H9 (cell line): ENCODE measurements at regions not wholly inside any gene's neighbourhood (a gene's known extent, or its start where the extent isn't known, plus 50 kb on each side); places are given as distances from the start of the nearest gene placed in this dataset.
"Not testable (repeated sequence)": the region's sequence is repeated elsewhere in the genome, so short reads cannot be mapped to it uniquely, and the experiment has no call there.

Experiments
- DNase-seq: peaks from one replicate; pipeline ENCODE4 v3.0.0-alpha.2; 2017
- H2AFZ ChIP-seq: one replicate; pipeline ENCODE4 v1.6.1; 2013; ENCODE audit warnings: mild to moderate bottlenecking, low read length, control low read depth, moderate library complexity
- H2AK5ac ChIP-seq: 2 replicates; pipeline ENCODE4 v1.6.1; 2013; ENCODE audit warnings: low read length, control low read depth, mixed read lengths; ENCODE audit not compliant: insufficient read length
- H2BK120ac ChIP-seq: one replicate; pipeline ENCODE4 v1.6.1; 2013; ENCODE audit warnings: low read depth, mild to moderate bottlenecking, low read length, control low read depth, inconsistent platforms; ENCODE audit not compliant: poor library complexity, severe bottlenecking
- H2BK12ac ChIP-seq: 2 replicates; pipeline ENCODE4 v1.6.1; 2013; ENCODE audit warnings: low read length, control low read depth, mixed read lengths, low read depth; ENCODE audit not compliant: insufficient read length
- H2BK15ac ChIP-seq: 2 replicates; pipeline ENCODE4 v1.6.1; 2013; ENCODE audit warnings: low read depth, low read length, control low read depth
- H2BK20ac ChIP-seq: one replicate; pipeline ENCODE4 v1.6.1; 2013; ENCODE audit warnings: low read depth, mild to moderate bottlenecking, low read length, control low read depth, inconsistent platforms; ENCODE audit not compliant: poor library complexity, severe bottlenecking
- H2BK5ac ChIP-seq: 2 replicates; pipeline ENCODE4 v1.6.1; 2013; ENCODE audit warnings: low read length, control low read depth, mixed read lengths; ENCODE audit not compliant: insufficient read length
- H3K14ac ChIP-seq: 2 replicates; pipeline ENCODE4 v1.6.1; 2013; ENCODE audit warnings: low read length, control low read depth; ENCODE audit not compliant: insufficient read depth
- H3K18ac ChIP-seq: 2 replicates; pipeline ENCODE4 v1.6.1; 2013; ENCODE audit warnings: low read depth, mild to moderate bottlenecking, mixed read lengths, low read length, control low read depth; ENCODE audit not compliant: insufficient read length
- H3K23ac ChIP-seq: 2 replicates; pipeline ENCODE4 v1.6.1; 2013; ENCODE audit warnings: low read length, control low read depth, mixed read lengths, low read depth; ENCODE audit not compliant: insufficient read length
- H3K23me2 ChIP-seq: 2 replicates; pipeline ENCODE4 v1.6.1; 2013; ENCODE audit warnings: low read depth, mild to moderate bottlenecking, mixed read lengths, low read length, control low read depth; ENCODE audit not compliant: insufficient read length, poor library complexity, severe bottlenecking
- H3K27ac ChIP-seq: 2 replicates; pipeline ENCODE4 v1.5.1; 2013; ENCODE audit warnings: low read length, control low read depth, mixed read lengths, low read depth; ENCODE audit not compliant: insufficient read length
- H3K27me3 ChIP-seq: 2 replicates; pipeline ENCODE4 v1.6.1; 2013; ENCODE audit warnings: low read length, control low read depth, inconsistent platforms; ENCODE audit not compliant: insufficient read depth
- H3K4ac ChIP-seq: 2 replicates; pipeline ENCODE4 v1.6.1; 2013; ENCODE audit warnings: low read depth, mild to moderate bottlenecking, control low read depth, inconsistent platforms, low read length, moderate library complexity
- H3K4me1 ChIP-seq: 2 replicates; pipeline ENCODE4 v1.6.1; 2013; ENCODE audit warnings: low read length, control low read depth, inconsistent platforms; ENCODE audit not compliant: insufficient read depth
- H3K4me2 ChIP-seq: 2 replicates; pipeline ENCODE4 v1.6.1; 2013; ENCODE audit warnings: low read length, control low read depth, mixed read lengths; ENCODE audit not compliant: insufficient read length, insufficient read depth
- H3K56ac ChIP-seq: 2 replicates; pipeline ENCODE4 v1.6.1; 2013; ENCODE audit warnings: low read depth, mild to moderate bottlenecking, mixed read lengths, low read length, control low read depth; ENCODE audit not compliant: insufficient read length
- H3K79me1 ChIP-seq: 2 replicates; pipeline ENCODE4 v1.6.1; 2013; ENCODE audit warnings: low read depth, mild to moderate bottlenecking, moderate library complexity, low read length, control low read depth, inconsistent platforms; ENCODE audit not compliant: insufficient read depth, poor library complexity, severe bottlenecking
- H3K79me2 ChIP-seq: 2 replicates; pipeline ENCODE4 v1.6.1; 2013; ENCODE audit warnings: low read length, control low read depth, inconsistent platforms; ENCODE audit not compliant: insufficient read depth
- H3K9ac ChIP-seq: 2 replicates; pipeline ENCODE4 v1.6.1; 2013; ENCODE audit warnings: low read length, control low read depth, mixed read lengths; ENCODE audit not compliant: insufficient read length; ENCODE audit errors: extremely low read depth
- H3K9me3 ChIP-seq: one replicate; pipeline ENCODE4 v1.6.1; 2013; ENCODE audit warnings: low read depth, low read length, inconsistent platforms; ENCODE audit not compliant: control insufficient read depth
- H3T11ph ChIP-seq: one replicate; pipeline ENCODE4 v1.6.1; 2013; ENCODE audit warnings: mild to moderate bottlenecking, low read length, control low read depth, inconsistent platforms
- H4K20me1 ChIP-seq: one replicate; pipeline ENCODE4 v1.6.1; 2013; ENCODE audit not compliant: control insufficient read depth, insufficient read length, insufficient read depth
- H4K5ac ChIP-seq: 2 replicates; pipeline ENCODE4 v1.6.1; 2013; ENCODE audit warnings: low read depth, mild to moderate bottlenecking, mixed read lengths, low read length, control low read depth; ENCODE audit not compliant: insufficient read length
- H4K8ac ChIP-seq: replicated peaks from 2 replicates; pipeline ENCODE4 v1.6.1; 2013; ENCODE audit warnings: low read length, control low read depth, mixed read lengths, low read depth; ENCODE audit not compliant: insufficient read length
- H4K91ac ChIP-seq: 2 replicates; pipeline ENCODE4 v1.6.1; 2013; ENCODE audit warnings: low read depth, mild to moderate bottlenecking, moderate library complexity, mixed read lengths, low read length, control low read depth; ENCODE audit not compliant: insufficient read length
- H3K27ac Mint-ChIP-seq, 3 experiments: 2 replicates in 2 of 3; 3 replicates in 1 of 3; pipeline ENCODE4 v1.8.0; 2020 to 2021; ENCODE audit warnings: mixed read lengths in 3 of 3, mild to moderate bottlenecking in 1 of 3, moderate library complexity in 1 of 3
- H3K27me3 Mint-ChIP-seq: 2 replicates; pipeline ENCODE4 v1.8.0; 2021; ENCODE audit warnings: low read depth, mild to moderate bottlenecking, moderate library complexity, mixed read lengths
- H3K36me3 Mint-ChIP-seq, 3 experiments: 2 replicates in 2 of 3; 3 replicates in 1 of 3; pipeline ENCODE4 v1.8.0; 2020 to 2021; ENCODE audit warnings: low read depth in 3 of 3, mixed read lengths in 3 of 3; ENCODE audit not compliant: insufficient read depth in 1 of 3
- H3K4me1 Mint-ChIP-seq, 2 experiments: 2 replicates each; pipeline ENCODE4 v1.8.0; 2020; ENCODE audit warnings: mixed read lengths in 2 of 2
- H3K4me3 Mint-ChIP-seq, 2 experiments: 2 replicates in 1 of 2; 3 replicates in 1 of 2; pipeline ENCODE4 v1.8.0; 2020 to 2021; ENCODE audit warnings: mild to moderate bottlenecking in 2 of 2, mixed read lengths in 2 of 2, moderate library complexity in 1 of 2
- H3K9me3 Mint-ChIP-seq, 2 experiments: 2 replicates in 1 of 2; 3 replicates in 1 of 2; pipeline ENCODE4 v1.8.0; 2020; ENCODE audit warnings: mild to moderate bottlenecking in 2 of 2, mixed read lengths in 2 of 2, moderate library complexity in 1 of 2
- WGBS: extraction: QIAGEN DNeasy Blood & Tissue Kit; methylation state at CpG from one replicate; pipeline ENCODE4 v1.1.7; 2013; ENCODE audit warnings: missing lambda C conversion rate, low lambda C conversion rate, mixed read lengths; ENCODE audit not compliant: insufficient read length; ENCODE audit errors: extremely low coverage; 5-methylcytosine and 5-hydroxymethylcytosine counted together
- TF ChIP-seq, protein P1 (sequence below): fragments of 200-600 bp; sonication (generic); conservative IDR thresholded peaks from 3 replicates; pipeline ENCODE4 v1.8.0; 2021; ENCODE audit warnings: antibody characterized with exemption, mild to moderate bottlenecking

DNA sequence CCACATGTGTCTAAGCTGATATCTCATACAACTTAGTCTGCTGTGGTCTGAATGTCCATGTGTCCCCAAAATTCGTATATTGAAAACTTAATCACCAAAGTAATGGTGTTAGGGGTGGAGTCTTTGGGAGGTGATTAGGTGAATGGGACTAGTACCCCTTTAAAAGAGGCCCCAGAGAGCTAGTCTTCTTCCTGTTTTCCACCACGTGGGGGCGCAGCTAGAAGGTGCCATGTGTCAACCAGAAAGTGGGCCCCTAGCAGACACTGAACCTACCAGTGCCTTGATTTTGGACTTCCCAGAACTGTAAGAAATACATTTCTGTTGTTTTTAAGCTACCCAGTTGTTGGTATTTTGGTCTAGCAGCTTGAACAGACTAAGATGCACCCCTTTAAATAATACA, 86.6 kb downstream of the ASB1 start:
- peak; percentile 68 for DNase-seq
- Mint-ChIP-seq H3K4me3 (no peak overlapping the region), H3K9me3 (peaks cover 4 to 7% of the 10 kb centered on the region in 2 experiments; a peak in 4 of 5 replicates), H3K36me3 (peaks cover 0 to 5% (median 0%) of the 10 kb centered on the region in 3 experiments; a peak in 3 of 7 replicates), H3K27me3 (peaks cover 6% of the 10 kb centered on the region; the same call in 1 of the 2 replicates), H3K27ac (no peak overlapping the region), H3K4me1 (peaks cover 27 to 43% of the 10 kb centered on the region in 2 experiments)
- H2BK120ac ChIP-seq = no peak overlapping the region
- H2BK15ac ChIP-seq = no peak overlapping the region
- TF ChIP-seq, protein P1, sequence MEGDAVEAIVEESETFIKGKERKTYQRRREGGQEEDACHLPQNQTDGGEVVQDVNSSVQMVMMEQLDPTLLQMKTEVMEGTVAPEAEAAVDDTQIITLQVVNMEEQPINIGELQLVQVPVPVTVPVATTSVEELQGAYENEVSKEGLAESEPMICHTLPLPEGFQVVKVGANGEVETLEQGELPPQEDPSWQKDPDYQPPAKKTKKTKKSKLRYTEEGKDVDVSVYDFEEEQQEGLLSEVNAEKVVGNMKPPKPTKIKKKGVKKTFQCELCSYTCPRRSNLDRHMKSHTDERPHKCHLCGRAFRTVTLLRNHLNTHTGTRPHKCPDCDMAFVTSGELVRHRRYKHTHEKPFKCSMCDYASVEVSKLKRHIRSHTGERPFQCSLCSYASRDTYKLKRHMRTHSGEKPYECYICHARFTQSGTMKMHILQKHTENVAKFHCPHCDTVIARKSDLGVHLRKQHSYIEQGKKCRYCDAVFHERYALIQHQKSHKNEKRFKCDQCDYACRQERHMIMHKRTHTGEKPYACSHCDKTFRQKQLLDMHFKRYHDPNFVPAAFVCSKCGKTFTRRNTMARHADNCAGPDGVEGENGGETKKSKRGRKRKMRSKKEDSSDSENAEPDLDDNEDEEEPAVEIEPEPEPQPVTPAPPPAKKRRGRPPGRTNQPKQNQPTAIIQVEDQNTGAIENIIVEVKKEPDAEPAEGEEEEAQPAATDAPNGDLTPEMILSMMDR = peak; percentile 81
- H3K9ac ChIP-seq = no peak overlapping the region
- no peak overlapping the region for H3K4me2 ChIP-seq
- H3K14ac ChIP-seq = no peak overlapping the region
- H3K23ac ChIP-seq = no peak overlapping the region
- H3K18ac ChIP-seq = no peak overlapping the region
- no peaks in the 10 kb centered on the region for H3K23me2 ChIP-seq
- H2AK5ac ChIP-seq = no peak overlapping the region
- H4K5ac ChIP-seq = no peak overlapping the region
- no peak overlapping the region for H4K8ac ChIP-seq
- H3K4me1 ChIP-seq = no peaks in the 10 kb centered on the region; the same call in 1 of the 2 replicates
- no peak overlapping the region for H3K4ac ChIP-seq
- no peaks in the 10 kb centered on the region for H3K79me2 ChIP-seq
- H3K56ac ChIP-seq = no peak overlapping the region
- H4K91ac ChIP-seq = no peak overlapping the region
- no peak overlapping the region for H2AFZ ChIP-seq
- H2BK20ac ChIP-seq = no peak overlapping the region
- no peaks in the 10 kb centered on the region for H3K9me3 ChIP-seq
- H3K79me1 ChIP-seq = no peaks in the 10 kb centered on the region
- no peak overlapping the region for H2BK5ac ChIP-seq
- H3K27me3 ChIP-seq = no peaks in the 10 kb centered on the region
- no peak overlapping the region for H3T11ph ChIP-seq
- no CpG with 5 or more reads among the region's 3 CpGs for WGBS
- H3K27ac ChIP-seq = no peak overlapping the region
- no peaks in the 10 kb centered on the region for H4K20me1 ChIP-seq
- H2BK12ac ChIP-seq = no peak overlapping the region

DNA sequence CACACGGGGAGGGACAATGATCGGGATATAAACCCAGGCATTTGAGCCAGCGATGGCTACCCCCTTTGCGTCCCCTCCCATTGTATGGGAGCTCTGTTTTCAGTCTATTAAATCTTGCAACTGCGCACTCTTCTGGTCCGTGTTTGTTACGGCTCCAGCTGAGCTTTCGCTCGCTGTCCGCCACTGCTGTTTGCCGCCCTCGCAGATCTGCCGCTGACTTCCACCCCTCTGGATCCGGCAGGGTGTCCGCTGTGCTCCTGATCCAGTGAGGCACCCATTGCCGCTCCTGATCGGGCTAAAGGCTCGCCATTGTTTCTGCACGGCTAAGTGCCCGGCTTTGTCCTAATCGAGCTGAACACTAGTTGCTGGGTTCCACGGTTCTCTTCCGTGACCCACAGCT, 87.3 kb downstream of the ASB1 start:
- peaks cover 21 to 37% of the 10 kb centered on the region in 2 experiments for H3K4me1 Mint-ChIP-seq
- not testable (repeated sequence) for H2BK15ac ChIP-seq, H3K56ac ChIP-seq, DNase-seq, H3K79me2 ChIP-seq, H2BK12ac ChIP-seq, H3K27ac Mint-ChIP-seq, H3K4me3 Mint-ChIP-seq, H3K4ac ChIP-seq, H4K91ac ChIP-seq, H3K4me2 ChIP-seq, H3K23ac ChIP-seq, H3K9me3 Mint-ChIP-seq, H2AFZ ChIP-seq, H3K4me1 ChIP-seq, H2BK20ac ChIP-seq, H4K20me1 ChIP-seq, H3K36me3 Mint-ChIP-seq, H3K27me3 ChIP-seq, H3K9ac ChIP-seq, H2BK5ac ChIP-seq, H3K23me2 ChIP-seq, H3K27me3 Mint-ChIP-seq, H2BK120ac ChIP-seq, H3K9me3 ChIP-seq, H3T11ph ChIP-seq, H4K8ac ChIP-seq, H3K27ac ChIP-seq, H3K18ac ChIP-seq, H2AK5ac ChIP-seq, H4K5ac ChIP-seq, H3K79me1 ChIP-seq, H3K14ac ChIP-seq
- no CpG with 5 or more reads among the region's 23 CpGs for WGBS
